GM18502 (cell line): ENCODE measurements at regions not wholly inside any gene's neighbourhood (a gene's known extent, or its start where the extent isn't known, plus 50 kb on each side); places are given as distances from the start of the nearest gene placed in this dataset.

Experiments used
- ATAC-seq: cut with Tn5 transposase; IDR thresholded peaks from one replicate; pipeline ENCODE4 v1.9.1; 2021; ENCODE audit warnings: mild to moderate bottlenecking; ENCODE audit not compliant: unreplicated experiment, poor library complexity

GRCh38 chr7:156147104-156147503 lies 334.8 kb upstream of the SHH start:
- no peak for ATAC-seq

DNA sequence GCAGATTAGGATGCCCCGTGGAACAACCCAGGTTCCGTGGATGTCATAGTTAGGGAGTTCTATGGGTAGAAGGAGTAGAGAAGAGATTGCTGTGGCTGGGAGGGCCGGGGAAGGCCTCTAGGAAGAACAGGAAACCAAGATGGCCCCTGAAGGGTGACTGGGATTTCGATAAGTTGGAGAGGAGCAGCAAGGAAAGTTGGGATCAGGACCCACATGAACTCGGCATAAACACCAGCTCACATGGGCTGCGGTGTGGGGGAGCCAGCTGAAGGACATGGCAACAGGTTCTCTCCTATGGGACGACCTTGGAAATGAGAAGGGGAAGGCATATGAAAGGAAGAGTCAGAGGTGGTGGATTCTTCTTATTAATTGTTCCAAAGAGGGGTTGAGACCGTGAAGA lies 333.7 kb upstream of the SHH start:
- ATAC-seq: no peak

DNA sequence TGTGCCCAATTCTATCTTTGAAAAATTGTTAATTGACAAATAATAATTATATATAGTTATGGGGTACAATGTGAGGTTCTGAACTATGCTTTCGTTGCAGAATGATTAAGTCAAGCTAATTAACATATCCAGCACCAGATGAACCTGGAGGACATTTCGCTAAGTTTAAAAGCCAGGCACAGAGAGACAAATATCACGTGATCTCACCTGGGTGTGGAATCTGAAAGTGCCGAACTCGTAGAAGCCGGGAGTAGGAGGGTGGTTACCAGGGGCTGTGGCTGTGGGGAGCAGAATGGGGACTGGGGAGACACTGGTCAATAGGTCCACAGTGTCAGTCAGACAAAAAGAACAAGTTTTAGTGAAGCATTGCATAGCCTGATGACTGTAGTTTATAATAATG lies 332.9 kb upstream of the SHH start:
- no peak for ATAC-seq

DNA sequence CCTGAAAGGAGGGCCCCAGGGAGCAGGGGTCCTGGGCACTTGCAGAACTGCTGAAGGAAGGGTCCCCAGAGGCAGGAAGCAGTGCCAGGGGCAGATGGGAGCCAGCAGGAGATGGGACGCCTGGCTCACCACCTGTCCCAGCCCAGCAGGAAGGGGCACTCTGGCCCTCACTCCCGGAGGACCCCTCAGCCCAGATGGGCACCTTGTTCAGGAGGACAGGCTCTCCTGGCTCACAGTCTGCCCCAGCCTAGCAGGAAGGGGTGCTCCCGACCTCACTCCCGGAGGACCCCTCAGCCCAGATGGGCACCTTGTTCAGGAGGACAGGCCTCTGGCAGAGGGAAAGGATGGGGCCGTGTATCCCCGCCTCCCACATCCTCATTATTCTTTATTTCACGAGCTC lies 331.4 kb upstream of the SHH start:
- no peak for ATAC-seq

- ATAC-seq: no peak
Measured at GRCh38 chr7:156143158-156143557, 330.9 kb upstream of the SHH start.

- no peak for ATAC-seq
Measured at GRCh38 chr7:156141941-156142340, 329.7 kb upstream of the SHH start.

DNA sequence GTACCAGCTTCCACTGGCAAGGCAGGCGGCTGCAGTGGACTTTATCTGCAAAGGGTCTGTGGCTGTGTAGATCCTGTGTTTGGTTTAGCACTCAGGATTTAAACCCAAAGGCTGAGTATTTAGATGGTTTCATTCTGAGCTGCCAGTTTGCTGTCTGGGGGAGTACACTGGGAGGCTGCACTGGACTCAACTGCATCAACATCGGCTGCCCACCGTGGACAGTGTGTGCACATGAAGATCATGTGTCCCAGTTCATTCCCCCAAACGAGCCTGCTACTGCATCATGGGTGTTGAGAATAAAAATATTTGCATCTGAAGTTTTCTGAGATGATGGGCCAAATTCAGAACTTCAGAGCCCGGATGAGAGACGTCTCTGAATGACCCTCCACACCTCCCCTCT lies 328.6 kb upstream of the SHH start:
- no peak for ATAC-seq

DNA sequence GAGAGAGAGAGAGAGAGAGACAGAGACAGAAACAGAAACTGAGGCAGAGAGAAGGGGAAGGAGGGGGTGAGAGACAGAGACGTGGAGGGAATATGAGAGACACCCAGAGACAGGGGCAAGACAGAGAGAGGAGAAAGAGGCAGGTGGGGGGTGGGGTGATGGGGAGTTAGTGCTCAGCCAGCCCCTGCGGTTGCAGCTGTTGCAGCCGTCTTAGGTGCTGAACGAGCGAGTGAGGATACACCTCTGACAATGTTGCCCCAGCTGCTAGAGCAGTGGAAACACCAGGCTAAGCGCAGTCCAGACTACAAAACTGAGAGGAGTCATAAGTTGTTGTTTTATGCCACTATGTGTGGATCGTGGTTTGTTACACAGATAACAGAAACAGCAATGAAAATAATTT lies 328.2 kb upstream of the SHH start:
- ATAC-seq: no peak

- ATAC-seq: no peak
Measured at GRCh38 chr7:156139633-156140032, 327.4 kb upstream of the SHH start.

DNA sequence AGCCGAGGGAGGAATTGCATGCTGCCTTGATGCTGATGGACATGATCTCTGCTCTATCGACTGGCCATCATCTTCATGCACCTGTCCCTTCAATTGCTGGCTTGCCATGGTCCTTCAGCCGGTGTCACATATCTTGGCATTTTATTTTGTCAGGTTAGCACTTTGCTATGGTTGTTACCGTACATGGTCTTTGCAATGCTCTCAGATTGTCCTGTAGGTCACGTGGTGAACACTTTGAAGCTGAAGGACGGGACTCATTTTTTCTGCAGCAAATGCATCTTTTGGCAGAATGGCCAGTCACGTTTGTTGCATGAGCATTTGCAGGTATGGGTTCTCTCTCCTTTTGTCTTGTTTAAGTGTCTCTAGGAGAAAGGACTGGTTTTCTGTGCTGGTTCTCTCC lies 326.8 kb upstream of the SHH start:
- no peak for ATAC-seq

- no peak for ATAC-seq
Measured at GRCh38 chr7:156131881-156132280, 319.6 kb upstream of the SHH start.

DNA sequence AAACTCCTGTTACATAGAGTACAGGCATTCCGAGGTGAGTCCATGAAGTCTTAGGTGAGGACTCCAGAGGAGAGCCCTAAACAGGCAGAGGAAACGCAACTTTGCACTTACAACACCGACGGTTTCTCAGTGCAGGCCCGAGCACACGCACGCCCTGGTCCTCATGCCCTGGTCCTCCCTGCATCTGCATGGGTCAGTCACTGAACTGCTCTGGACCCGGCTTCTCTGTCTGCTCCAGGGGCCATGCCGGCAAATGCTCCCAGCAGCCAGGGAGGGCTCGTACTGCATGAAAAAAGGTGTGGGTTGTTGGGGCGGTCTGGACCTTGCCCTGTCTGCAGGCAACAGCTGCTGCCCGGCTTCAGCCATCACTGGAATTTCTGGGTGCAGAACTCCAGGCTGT lies 317.3 kb upstream of the SHH start:
- ATAC-seq: no peak

GRCh38 chr7:156128496-156128895 lies 316.2 kb upstream of the SHH start:
- no peak for ATAC-seq

DNA sequence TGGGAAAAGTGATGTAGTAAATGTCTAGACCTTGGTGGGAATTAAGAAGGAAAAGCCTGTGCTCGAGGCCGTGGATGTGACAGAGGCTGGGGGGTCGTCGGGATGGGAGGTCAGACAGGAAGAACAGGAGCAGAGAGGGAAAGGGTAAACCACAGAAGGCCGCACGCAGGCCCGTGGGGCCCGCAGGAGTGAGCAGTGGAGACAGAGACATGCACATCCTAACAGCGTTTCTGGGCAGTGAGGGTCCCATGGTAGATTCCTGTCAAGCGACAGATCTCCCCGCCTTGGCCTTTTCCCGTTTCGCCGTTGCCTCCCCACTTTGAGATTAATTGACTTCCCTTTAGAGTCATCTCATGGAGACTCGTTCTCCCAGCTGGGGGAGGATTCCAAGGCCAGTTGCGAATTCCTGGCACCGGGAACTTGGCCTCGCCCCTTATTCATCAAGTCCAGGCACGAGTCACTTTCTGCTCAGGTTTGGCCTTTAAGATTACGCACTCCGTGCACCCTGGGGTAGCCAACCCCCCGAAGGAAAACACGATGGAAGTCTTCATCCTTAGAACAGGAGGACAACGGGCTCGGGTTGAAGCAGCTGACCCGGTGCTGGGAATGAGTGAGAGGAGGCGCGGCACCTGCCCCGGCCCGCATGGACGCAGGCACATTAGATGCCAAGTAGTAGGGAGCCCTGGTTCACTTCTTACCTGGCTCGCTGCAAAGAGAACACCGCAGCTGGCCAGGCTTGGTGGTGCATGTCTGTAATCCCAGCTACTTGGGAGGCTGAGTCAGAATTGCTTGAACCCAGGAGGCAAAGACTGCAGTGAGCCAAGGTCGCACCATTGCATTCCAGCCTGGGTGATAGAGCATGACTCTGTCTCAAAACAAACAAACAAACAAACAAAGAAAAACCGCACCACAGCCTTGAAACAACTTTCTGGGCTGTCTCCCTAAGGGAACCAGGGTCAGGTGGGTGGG lies 315.2 kb upstream of the SHH start:
- ATAC-seq: no peak

- ATAC-seq: no peak
Measured at GRCh38 chr7:156125841-156126730, 313.8 kb upstream of the SHH start.

GRCh38 chr7:156124356-156124755 lies 312.1 kb upstream of the SHH start:
- ATAC-seq: no peak

GRCh38 chr7:156123362-156123761 lies 311.1 kb upstream of the SHH start:
- ATAC-seq: no peak

- no peak for ATAC-seq
Measured at GRCh38 chr7:156122752-156123354, 310.6 kb upstream of the SHH start.

DNA sequence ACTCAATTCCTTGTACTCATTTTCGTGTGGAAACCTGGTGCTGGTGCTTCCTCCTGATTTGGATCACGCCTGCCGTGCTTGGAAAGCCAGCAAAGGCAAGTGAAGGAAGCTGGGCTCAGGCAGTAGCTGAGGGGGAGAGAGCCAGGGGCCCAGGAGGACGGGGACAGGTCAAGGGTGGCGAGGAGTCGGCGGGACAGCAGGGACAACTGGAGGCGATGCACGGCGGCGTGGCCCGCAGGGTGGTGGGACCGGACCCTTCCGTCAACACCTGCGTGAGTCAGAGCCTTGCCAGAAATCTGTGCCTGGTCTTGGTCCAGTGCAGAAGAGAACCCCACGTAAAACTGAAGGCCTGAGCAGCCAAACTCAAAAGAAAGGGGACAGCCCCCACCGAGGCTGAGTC lies 309.7 kb upstream of the SHH start:
- ATAC-seq: no peak

- no peak for ATAC-seq
Measured at GRCh38 chr7:156121434-156121833, 309.2 kb upstream of the SHH start.

DNA sequence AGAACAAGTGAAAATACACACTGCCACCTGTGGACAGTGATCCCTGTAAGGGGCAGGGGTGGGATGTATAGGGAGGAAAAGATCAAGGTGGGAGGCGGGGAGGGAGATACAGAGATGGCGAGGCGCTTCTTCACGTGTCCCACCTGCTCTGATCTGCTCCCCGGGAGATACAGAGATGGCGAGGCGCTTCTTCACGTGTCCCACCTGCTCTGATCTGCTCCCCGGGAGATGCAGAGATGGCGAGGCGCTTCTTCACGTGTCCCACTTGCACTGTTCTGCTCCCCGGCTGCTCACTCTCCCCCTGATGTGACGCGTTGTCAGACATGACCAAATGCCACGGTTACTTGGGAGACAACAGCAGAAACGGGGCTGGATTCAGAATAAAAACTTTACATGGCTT lies 308.3 kb upstream of the SHH start:
- no peak for ATAC-seq
